Lower leg skin (tissue), 3 donors: ENCODE measurements at regions not wholly inside any gene's neighbourhood (a gene's known extent, or its start where the extent isn't known, plus 50 kb on each side); places are given as distances from the start of the nearest gene placed in this dataset.

Experiments
- CTCF ChIP-seq, 3 donors: fragments of 450-650 bp; IDR thresholded peaks; one replicate each; pipeline ENCODE4 v1.5.1; 2016; ENCODE audit warnings: antibody characterized with exemption in 3 of 3, mild to moderate bottlenecking in 3 of 3, moderate library complexity in 2 of 3
- POLR2A ChIP-seq, 2 donors: fragments of 450-650 bp; IDR thresholded peaks; one replicate each; pipeline ENCODE4 v1.6.1; 2016 to 2017; ENCODE audit warnings: antibody characterized with exemption in 2 of 2, mild to moderate bottlenecking in 1 of 2, moderate library complexity in 1 of 2

DNA sequence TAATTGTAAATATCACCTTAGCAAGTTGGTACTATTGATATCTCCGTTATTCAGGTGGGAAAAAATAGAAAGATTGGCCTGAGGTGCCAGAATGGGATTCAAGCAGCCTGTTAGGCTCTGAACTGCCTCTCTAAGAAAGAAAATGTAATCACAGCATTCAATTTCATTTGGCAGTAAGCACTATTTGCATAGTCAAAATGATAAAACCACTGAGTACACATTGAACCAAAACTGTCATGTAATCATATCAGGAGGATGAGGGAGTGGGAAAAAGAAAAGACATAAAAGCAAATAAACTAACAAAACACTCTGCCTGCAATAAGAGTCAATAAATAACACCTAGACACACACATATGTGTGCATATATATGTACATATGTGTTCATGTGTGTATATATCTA is 103.9 kb upstream of the TACR1 start:
- no peak for TF ChIP-seq CTCF (IDR thresholded peaks at IDR 0.05)
- no peak for TF ChIP-seq POLR2A (IDR thresholded peaks at IDR 0.05)
